C4-2B (cell line): ENCODE measurements at regions not wholly inside any gene's neighbourhood (a gene's known extent, or its start where the extent isn't known, plus 50 kb on each side); places are given as distances from the start of the nearest gene placed in this dataset.

Source experiments
- ZFX ChIP-seq: fragments of 450-650 bp; IDR thresholded peaks from 2 replicates; pipeline ENCODE4 v1.6.1; 2017
- TF ChIP-seq, protein P1 (sequence below): fragments of 450-650 bp; conservative IDR thresholded peaks from 2 replicates; pipeline ENCODE4 v1.5.1; 2017; ENCODE audit warnings: mild to moderate bottlenecking

- TF ChIP-seq, protein P1, sequence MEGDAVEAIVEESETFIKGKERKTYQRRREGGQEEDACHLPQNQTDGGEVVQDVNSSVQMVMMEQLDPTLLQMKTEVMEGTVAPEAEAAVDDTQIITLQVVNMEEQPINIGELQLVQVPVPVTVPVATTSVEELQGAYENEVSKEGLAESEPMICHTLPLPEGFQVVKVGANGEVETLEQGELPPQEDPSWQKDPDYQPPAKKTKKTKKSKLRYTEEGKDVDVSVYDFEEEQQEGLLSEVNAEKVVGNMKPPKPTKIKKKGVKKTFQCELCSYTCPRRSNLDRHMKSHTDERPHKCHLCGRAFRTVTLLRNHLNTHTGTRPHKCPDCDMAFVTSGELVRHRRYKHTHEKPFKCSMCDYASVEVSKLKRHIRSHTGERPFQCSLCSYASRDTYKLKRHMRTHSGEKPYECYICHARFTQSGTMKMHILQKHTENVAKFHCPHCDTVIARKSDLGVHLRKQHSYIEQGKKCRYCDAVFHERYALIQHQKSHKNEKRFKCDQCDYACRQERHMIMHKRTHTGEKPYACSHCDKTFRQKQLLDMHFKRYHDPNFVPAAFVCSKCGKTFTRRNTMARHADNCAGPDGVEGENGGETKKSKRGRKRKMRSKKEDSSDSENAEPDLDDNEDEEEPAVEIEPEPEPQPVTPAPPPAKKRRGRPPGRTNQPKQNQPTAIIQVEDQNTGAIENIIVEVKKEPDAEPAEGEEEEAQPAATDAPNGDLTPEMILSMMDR: no peak
- no peak for TF ChIP-seq ZFX
These were observed 167.0 kb downstream of the CAAP1 start for GRCh38 chr9:26725573-26725972.
